IMR-90 (cell line): ENCODE measurements at regions not wholly inside any gene's neighbourhood (a gene's known extent, or its start where the extent isn't known, plus 50 kb on each side); places are given as distances from the start of the nearest gene placed in this dataset.

ENCODE experiments used
- ATAC-seq: fragments of 200-7000 bp; cut with Tn5 transposase; 2 replicates; pipeline ENCODE4 v1.9.1; 2020; ENCODE audit warnings: low read depth, mild to moderate bottlenecking, moderate library complexity
- BruUV-seq: library from RNA; stranded (reverse); fragments of 400-500 nt; replicated peaks from 2 replicates; lab custom pipeline; 2021; lab: Mats Ljungman, UMichigan
- CTCF ChIA-PET: fragments of 300-600 bp; formaldehyde crosslinking; extraction: SDS; loops from one replicate; lab custom pipeline; 2021; ENCODE audit warnings: antibody characterized with exemption; lab: Yijun Ruan, JAX
- POLR2A ChIA-PET: fragments of 300-600 bp; sonication (Branson Sonifier 250); formaldehyde crosslinking; loops from one replicate; lab custom pipeline; 2022; ENCODE audit warnings: antibody characterized with exemption; ENCODE audit not compliant: unreplicated experiment; lab: Charles Lee
- DNase-seq: peaks from one replicate; pipeline ENCODE4 v3.0.0; 2013
- H2AFZ ChIP-seq: replicated peaks from 2 replicates; pipeline ENCODE3; 2013; ENCODE audit warnings: low read length, mild to moderate bottlenecking; ENCODE audit not compliant: poor library complexity
- H2AK5ac ChIP-seq: 2 replicates; pipeline ENCODE4 v1.6.1; 2013; ENCODE audit warnings: low read depth, low read length, inconsistent platforms
- H2AK9ac ChIP-seq: replicated peaks from 2 replicates; pipeline ENCODE3; 2013; ENCODE audit warnings: mild to moderate bottlenecking, low read depth, low read length, moderate library complexity; ENCODE audit not compliant: poor library complexity
- H2BK120ac ChIP-seq: 2 replicates; pipeline ENCODE4 v1.6.1; 2013; ENCODE audit warnings: low read depth, low read length, inconsistent platforms
- H2BK15ac ChIP-seq: 3 replicates; pipeline ENCODE4 v1.6.1; 2013; ENCODE audit warnings: low read depth, low read length, inconsistent platforms
- H2BK20ac ChIP-seq: 2 replicates; pipeline ENCODE4 v1.6.1; 2013; ENCODE audit warnings: low read depth, mild to moderate bottlenecking, inconsistent platforms, low read length, moderate library complexity
- H2BK5ac ChIP-seq: 2 replicates; pipeline ENCODE4 v1.6.1; 2013; ENCODE audit warnings: mild to moderate bottlenecking, low read depth, low read length, inconsistent platforms; ENCODE audit not compliant: poor library complexity, severe bottlenecking
- H3K14ac ChIP-seq: replicated peaks from 2 replicates; pipeline ENCODE4 v1.6.1; 2013; ENCODE audit warnings: low read depth, low read length, inconsistent platforms
- H3K18ac ChIP-seq: 2 replicates; pipeline ENCODE4 v1.6.1; 2013; ENCODE audit warnings: low read depth, low read length, control low read depth
- H3K23ac ChIP-seq: 2 replicates; pipeline ENCODE4 v1.6.1; 2013; ENCODE audit warnings: low read depth, low read length, inconsistent platforms
- H3K27ac ChIP-seq: 2 replicates; pipeline ENCODE4 v1.5.1; 2013; ENCODE audit warnings: mild to moderate bottlenecking, control low read depth, low read length; ENCODE audit not compliant: insufficient read depth
- H3K27me3 ChIP-seq: 2 replicates; pipeline ENCODE4 v1.6.1; 2013; ENCODE audit warnings: low read length; ENCODE audit not compliant: control insufficient read depth, insufficient read depth
- H3K36me3 ChIP-seq: 2 replicates; pipeline ENCODE4 v1.6.1; 2013; ENCODE audit warnings: low read length, mixed read lengths; ENCODE audit not compliant: control insufficient read depth, insufficient read depth
- H3K4ac ChIP-seq: 2 replicates; pipeline ENCODE4 v1.6.1; 2013; ENCODE audit warnings: low read depth, low read length, inconsistent platforms
- H3K4me1 ChIP-seq: 2 replicates; pipeline ENCODE4 v1.6.1; 2013; ENCODE audit warnings: low read length, mixed read lengths; ENCODE audit not compliant: control insufficient read depth, insufficient read depth
- H3K4me2 ChIP-seq: 2 replicates; pipeline ENCODE4 v1.6.1; 2013; ENCODE audit warnings: low read depth, mild to moderate bottlenecking, control low read depth, low read length, moderate library complexity
- H3K4me3 ChIP-seq: 2 replicates; pipeline ENCODE4 v1.5.1; 2013; ENCODE audit warnings: low read depth, mild to moderate bottlenecking, control low read depth, low read length, moderate library complexity; ENCODE audit not compliant: insufficient read depth
- H3K56ac ChIP-seq: 2 replicates; pipeline ENCODE4 v1.6.1; 2013; ENCODE audit warnings: low read length, inconsistent platforms; ENCODE audit not compliant: insufficient read depth; ENCODE audit errors: extremely low read depth
- H3K79me1 ChIP-seq, 2 experiments: 2 replicates each; pipeline ENCODE4 v1.6.1; 2013; ENCODE audit warnings: low read length in 2 of 2, inconsistent platforms in 1 of 2, low read depth in 1 of 2
- H3K9ac ChIP-seq: 2 replicates; pipeline ENCODE4 v1.6.1; 2013; ENCODE audit warnings: low read depth, low read length, control low read depth
- H3K9me1 ChIP-seq: 2 replicates; pipeline ENCODE4 v1.6.1; 2013; ENCODE audit warnings: low read length, inconsistent platforms; ENCODE audit not compliant: insufficient read depth
- H3K9me3 ChIP-seq: 2 replicates; pipeline ENCODE4 v1.6.1; 2013; ENCODE audit warnings: low read length; ENCODE audit not compliant: control insufficient read depth, insufficient read depth
- H4K20me1 ChIP-seq: 2 replicates; pipeline ENCODE4 v1.6.1; 2013; ENCODE audit warnings: low read length, inconsistent platforms; ENCODE audit not compliant: insufficient read depth
- H4K5ac ChIP-seq: 2 replicates; pipeline ENCODE4 v1.6.1; 2013; ENCODE audit warnings: mild to moderate bottlenecking, low read depth, low read length, control low read depth
- H4K8ac ChIP-seq, 2 experiments: 2 replicates each; pipeline ENCODE4 v1.6.1; 2013; ENCODE audit warnings: low read depth in 2 of 2, low read length in 2 of 2, control low read depth in 1 of 2, inconsistent platforms in 1 of 2
- H4K91ac ChIP-seq: 2 replicates; pipeline ENCODE4 v1.6.1; 2013; ENCODE audit warnings: low read depth, low read length, inconsistent platforms; ENCODE audit not compliant: insufficient read depth
- ELK1 ChIP-seq: fragments of 150-350 bp; IDR thresholded peaks from 2 replicates; pipeline ENCODE4 v1.6.1; 2016; ENCODE audit warnings: low read depth, mild to moderate bottlenecking, low read length, moderate library complexity, borderline replicate concordance
- FOS ChIP-seq: fragments of 150-350 bp; IDR thresholded peaks from 2 replicates; pipeline ENCODE4 v1.6.1; 2016; ENCODE audit warnings: low read depth, low read length
- RCOR1 ChIP-seq: IDR thresholded peaks from 2 replicates; pipeline ENCODE4 v1.6.1; 2012; ENCODE audit warnings: mild to moderate bottlenecking, low read length, improper control_type of control experiment; ENCODE audit not compliant: insufficient replicate concordance
- USF2 ChIP-seq: fragments of 150-350 bp; IDR thresholded peaks from 2 replicates; pipeline ENCODE4 v1.6.1; 2017; ENCODE audit warnings: mild to moderate bottlenecking, antibody characterized with exemption, low read length, low read depth
- WGBS, 2 experiments: methylation state at CpG; one replicate each; pipeline versions ENCODE4 v1.1.5 to v1.1.7; 2013; ENCODE audit warnings: missing lambda C conversion rate in 2 of 2; ENCODE audit not compliant: insufficient read length in 1 of 2; ENCODE audit errors: extremely low coverage in 2 of 2; 5-methylcytosine and 5-hydroxymethylcytosine counted together
- dilution Hi-C: fragments of 300-500 bp; cut with HindIII; formaldehyde crosslinking; loops from one replicate; pipeline ENCODE4 v1.14.3; 2018; ENCODE audit warnings: low sequenced_read_pairs; ENCODE audit not compliant: unreplicated experiment
- in situ Hi-C: fragments of 300-500 bp; cut with MboI; formaldehyde crosslinking; loops from 3 replicates; pipeline ENCODE4 v1.14.3; 2019; ENCODE audit warnings: low sequenced_read_pairs, inconsistent platforms, mixed read lengths
- intact Hi-C: fragments of 100-400 bp; cut with micrococcal nuclease; formaldehyde crosslinking; loops from 2 replicates; pipeline ENCODE4 v1.10.0; 2022

- no CpG with 5 or more reads among the region's 3 CpGs for WGBS, 2 experiments
- in situ Hi-C loops (no loop called here), intact Hi-C loops (no loop called here), dilution Hi-C loops (no loop called here)
- Histone ChIP-seq H4K20me1 (no peaks in the 10 kb centered on the region), H3K14ac (no peak overlapping the region), H4K91ac (no peak overlapping the region), H2BK20ac (no peak overlapping the region), H3K4me1 (no peaks in the 10 kb centered on the region), H3K36me3 (no peaks in the 10 kb centered on the region), H3K4me3 (no peak overlapping the region), H4K8ac (no peak overlapping the region), H3K9me1 (no peaks in the 10 kb centered on the region), H2BK5ac (no peak overlapping the region), H2BK15ac (no peak overlapping the region), H2AK9ac (no peak overlapping the region), H3K18ac (no peak overlapping the region), H2AK5ac (no peak overlapping the region), H4K5ac (no peak overlapping the region), H3K56ac (no peak overlapping the region), H3K23ac (no peak overlapping the region), H3K27me3 (peaks cover 1% of the 10 kb centered on the region; the same call in 1 of the 2 replicates), H3K4ac (no peak overlapping the region), H3K4me2 (no peak overlapping the region), H3K27ac (no peak overlapping the region), H3K79me1 (no peaks in the 10 kb centered on the region), H2AFZ (no peak overlapping the region), H3K9me3 (no peaks in the 10 kb centered on the region), H3K9ac (no peak overlapping the region), H2BK120ac (no peak overlapping the region)
- DNase-seq (no peak), ATAC-seq (no peak)
- TF ChIP-seq FOS: no peak
- TF ChIP-seq USF2: no peak
- no peak for TF ChIP-seq ELK1
- TF ChIP-seq RCOR1: no peak
- ChIA-PET CTCF (no interaction called here), POLR2A (no interaction called here)
- BruUV-seq: no TSS peak
Measured at GRCh38 chr4:149932188-149932587, 116.5 kb upstream of the IQCM start.
